CD4-positive, CD25-positive, alpha-beta regulatory T cell (primary cell): ENCODE measurements at regions not wholly inside any gene's neighbourhood (a gene's known extent, or its start where the extent isn't known, plus 50 kb on each side); places are given as distances from the start of the nearest gene placed in this dataset.

ENCODE experiments used
- ATAC-seq, 2 donors: fragments of 150-1000 bp; cut with Tn5 transposase; one replicate each; pipeline ENCODE4 v1.10.0; 2021; ENCODE audit warnings: low read depth in 2 of 2, moderate number of reproducible peaks in 2 of 2, moderate library complexity in 1 of 2
- DNase-seq, 3 donors: peaks; one replicate each; pipeline versions ENCODE4 v3.0.0 to v3.0.0-alpha.2; 2012 to 2022; ENCODE audit warnings: mixed read lengths in 1 of 3
- H3K27ac ChIP-seq: one replicate; pipeline ENCODE4 v1.7.0; 2013; ENCODE audit warnings: mild to moderate bottlenecking, low read length; ENCODE audit not compliant: insufficient read depth, poor library complexity, severe bottlenecking
- H3K27me3 ChIP-seq: one replicate; pipeline ENCODE4 v1.7.0; 2013; ENCODE audit warnings: low read length; ENCODE audit not compliant: control insufficient read depth, insufficient read depth
- H3K36me3 ChIP-seq: one replicate; pipeline ENCODE4 v1.7.0; 2013; ENCODE audit warnings: mild to moderate bottlenecking, low read length, moderate library complexity; ENCODE audit not compliant: control insufficient read depth, insufficient read depth
- H3K4me1 ChIP-seq: 2 replicates; pipeline ENCODE4 v1.7.0; 2013; ENCODE audit warnings: mild to moderate bottlenecking, low read length; ENCODE audit not compliant: insufficient read depth, control insufficient read depth, poor library complexity, severe bottlenecking
- H3K4me3 ChIP-seq: one replicate; pipeline ENCODE4 v1.7.0; 2013; ENCODE audit warnings: low read depth, mild to moderate bottlenecking, low read length, moderate library complexity
- H3K9me3 ChIP-seq, 2 experiments: 1 replicate in 1 of 2; 2 replicates in 1 of 2; pipeline ENCODE4 v1.7.0; 2013; ENCODE audit warnings: low read length in 2 of 2, mild to moderate bottlenecking in 1 of 2, moderate library complexity in 1 of 2; ENCODE audit not compliant: control insufficient read depth in 2 of 2
- H3K27ac Mint-ChIP-seq, 3 donors: one replicate each; pipeline ENCODE4 v1.8.0; 2020 to 2022; ENCODE audit warnings: mild to moderate bottlenecking in 3 of 3, mixed read lengths in 3 of 3, moderate library complexity in 2 of 3
- H3K27me3 Mint-ChIP-seq: one replicate; pipeline ENCODE4 v1.8.0; 2022; ENCODE audit warnings: mild to moderate bottlenecking, mixed read lengths
- H3K36me3 Mint-ChIP-seq: one replicate; pipeline ENCODE4 v1.8.0; 2020; ENCODE audit warnings: mixed read lengths
- H3K4me1 Mint-ChIP-seq, 4 donors: one replicate each; pipeline ENCODE4 v1.8.0; 2020 to 2022; ENCODE audit warnings: mixed read lengths in 4 of 4, mild to moderate bottlenecking in 1 of 4
- H3K4me3 Mint-ChIP-seq, 4 donors: one replicate each; pipeline ENCODE4 v1.8.0; 2020 to 2022; ENCODE audit warnings: mild to moderate bottlenecking in 4 of 4, mixed read lengths in 4 of 4, moderate library complexity in 3 of 4
- H3K9me3 Mint-ChIP-seq, 7 donors: one replicate each; pipeline ENCODE4 v1.8.0; 2020 to 2022; ENCODE audit warnings: mixed read lengths in 7 of 7, mild to moderate bottlenecking in 3 of 7, moderate library complexity in 2 of 7

DNA sequence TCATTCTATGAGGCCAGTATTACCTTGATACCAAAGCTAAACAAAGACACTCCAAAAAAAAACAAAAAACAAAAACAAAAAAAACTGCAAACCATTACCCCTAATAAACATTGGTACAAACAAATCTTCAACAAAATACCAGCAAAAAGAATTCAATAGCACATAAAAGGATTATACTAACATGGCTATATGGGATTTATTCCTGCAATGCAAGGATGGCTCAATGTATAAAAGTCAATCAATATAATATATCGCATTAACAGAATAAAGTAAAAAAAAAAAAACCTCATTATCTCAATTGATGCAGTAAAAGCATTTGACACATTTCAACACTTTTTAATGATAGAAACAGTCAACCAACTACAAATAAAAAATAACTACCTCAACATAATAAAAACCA, 233.3 kb upstream of the NFE2L3 start:
- DNase-seq (no peak), ATAC-seq (no peak)
- H3K9me3 Mint-ChIP-seq, result peaks cover 4 to 17% (median 9%) of the 10 kb centered on the region in 7 donors
- no peak overlapping the region for H3K4me3 Mint-ChIP-seq
- Histone ChIP-seq H3K36me3 (no peaks in the 10 kb centered on the region), H3K4me3 (no peak overlapping the region), H3K4me1 (no peaks in the 10 kb centered on the region), H3K9me3 (peaks cover 10 to 19% of the 10 kb centered on the region in 2 experiments), H3K27ac (no peak overlapping the region), H3K27me3 (peaks cover 15% of the 10 kb centered on the region)
- peaks cover 8% of the 10 kb centered on the region for H3K36me3 Mint-ChIP-seq
- H3K27me3 Mint-ChIP-seq, result peaks cover 40% of the 10 kb centered on the region
- no peak overlapping the region for H3K27ac Mint-ChIP-seq
- no peaks in the 10 kb centered on the region for H3K4me1 Mint-ChIP-seq

DNA sequence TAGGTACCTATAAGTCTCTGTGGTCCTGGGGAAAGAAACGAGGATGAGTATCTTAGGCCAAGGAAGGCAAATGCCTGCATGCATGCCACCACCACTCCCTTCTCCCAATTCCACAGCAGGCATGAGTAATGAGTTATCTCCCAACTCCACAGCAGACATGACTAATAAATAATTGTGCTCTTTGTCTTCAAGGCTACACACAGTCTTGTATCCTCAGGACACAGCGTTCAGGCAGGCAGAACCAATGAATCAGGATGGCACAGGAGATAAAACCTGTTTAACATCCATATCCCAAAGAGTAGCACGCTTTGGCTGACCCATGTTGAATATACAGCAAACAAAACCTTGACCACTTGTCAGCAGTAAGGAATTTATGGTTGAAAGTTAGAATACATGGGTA, 229.7 kb upstream of the NFE2L3 start:
- Mint-ChIP-seq H3K27me3 (peaks cover 39% of the 10 kb centered on the region), H3K27ac (no peak overlapping the region), H3K9me3 (peaks cover 3 to 19% (median 9%) of the 10 kb centered on the region in 7 donors)

DNA sequence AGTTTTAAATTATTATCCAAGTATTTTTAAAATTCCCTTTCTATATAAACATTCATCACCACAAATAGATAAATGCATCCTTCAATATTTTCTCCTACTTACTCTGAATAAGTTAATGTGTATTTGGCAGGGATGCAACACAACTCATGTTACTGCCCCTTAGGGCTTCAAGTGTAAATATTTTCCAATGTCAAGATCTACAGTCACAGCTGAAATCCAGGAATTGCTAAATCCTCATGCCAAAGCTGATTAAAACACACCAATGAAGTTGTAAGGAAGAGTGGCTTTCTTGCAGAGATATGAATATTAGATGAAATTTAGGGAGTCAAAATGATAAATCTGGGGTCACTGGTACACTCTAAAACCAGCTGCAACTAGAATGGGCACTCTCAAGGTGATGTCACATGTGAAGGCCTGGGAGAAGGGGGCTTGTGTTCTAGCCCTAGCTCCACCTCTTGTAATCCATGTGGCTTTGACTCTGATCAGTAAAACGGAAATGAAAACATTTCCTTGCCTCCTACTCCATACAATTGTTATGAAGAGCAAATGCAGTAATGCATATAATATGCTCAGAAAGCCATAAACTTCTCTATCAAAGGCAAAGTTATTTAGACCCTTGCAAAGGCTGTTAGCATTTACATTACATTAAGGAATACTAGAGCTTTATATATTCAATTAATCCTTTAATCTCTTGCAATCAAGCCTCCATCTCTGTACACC, 228.1 kb upstream of the NFE2L3 start:
- DNase-seq (no peak), ATAC-seq (no peak)
- peaks cover 1 to 15% (median 5%) of the 10 kb centered on the region in 7 donors for H3K9me3 Mint-ChIP-seq
- no peaks in the 10 kb centered on the region for H3K36me3 Mint-ChIP-seq
- H3K27me3 Mint-ChIP-seq, result peaks cover 36% of the 10 kb centered on the region
- H3K4me3 Mint-ChIP-seq, result no peak overlapping the region
- no peaks in the 10 kb centered on the region for H3K4me1 Mint-ChIP-seq
- Histone ChIP-seq H3K4me3 (no peak overlapping the region), H3K36me3 (no peaks in the 10 kb centered on the region), H3K27me3 (peaks cover 11% of the 10 kb centered on the region), H3K9me3 (peaks cover 3% of the 10 kb centered on the region in 2 experiments), H3K27ac (no peak overlapping the region), H3K4me1 (no peaks in the 10 kb centered on the region)
- H3K27ac Mint-ChIP-seq, result no peak overlapping the region

More for the DNA sequence above, 229.7 kb upstream of the NFE2L3 start:
- H3K4me1 ChIP-seq, result no peaks in the 10 kb centered on the region
- Mint-ChIP-seq H3K36me3 (peaks cover 5% of the 10 kb centered on the region), H3K4me3 (no peak overlapping the region), H3K4me1 (no peaks in the 10 kb centered on the region)
- peaks cover 10 to 19% of the 10 kb centered on the region in 2 experiments for H3K9me3 ChIP-seq
- H3K27me3 ChIP-seq, result peaks cover 11% of the 10 kb centered on the region
- H3K27ac ChIP-seq, result no peak overlapping the region
- H3K36me3 ChIP-seq, result no peaks in the 10 kb centered on the region
- H3K4me3 ChIP-seq, result no peak overlapping the region
- ATAC-seq (no peak), DNase-seq (no peak)

DNA sequence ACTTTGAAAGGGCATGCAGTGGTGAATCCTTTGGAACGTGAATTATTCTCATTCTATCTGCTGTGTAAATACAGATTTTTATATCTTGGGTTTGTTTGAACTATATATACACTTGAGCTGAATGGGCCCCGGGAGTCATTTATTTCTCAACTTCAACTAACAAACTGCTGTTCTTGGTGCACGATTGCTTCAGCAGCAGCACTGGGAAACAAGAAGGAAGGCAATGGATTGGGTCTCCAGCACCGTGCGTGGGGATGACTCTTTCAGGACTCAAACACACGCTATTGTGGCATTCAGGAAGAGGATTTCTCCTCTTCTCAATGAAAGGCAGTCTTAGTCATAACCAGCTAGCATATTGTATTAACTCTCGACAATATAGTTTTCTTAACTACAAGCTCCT, 226.0 kb upstream of the NFE2L3 start:
- Histone ChIP-seq H3K4me1 (no peaks in the 10 kb centered on the region), H3K27me3 (peaks cover 19% of the 10 kb centered on the region), H3K36me3 (no peaks in the 10 kb centered on the region), H3K4me3 (no peak overlapping the region), H3K27ac (no peak overlapping the region), H3K9me3 (no peaks in the 10 kb centered on the region)
- Mint-ChIP-seq H3K4me1 (no peaks in the 10 kb centered on the region), H3K27ac (no peak overlapping the region), H3K36me3 (no peaks in the 10 kb centered on the region), H3K27me3 (peaks cover 40% of the 10 kb centered on the region), H3K4me3 (no peak overlapping the region), H3K9me3 (peaks cover 0 to 10% (median 5%) of the 10 kb centered on the region in 7 donors)
- ATAC-seq, result no peak
- DNase-seq, result no peak

DNA sequence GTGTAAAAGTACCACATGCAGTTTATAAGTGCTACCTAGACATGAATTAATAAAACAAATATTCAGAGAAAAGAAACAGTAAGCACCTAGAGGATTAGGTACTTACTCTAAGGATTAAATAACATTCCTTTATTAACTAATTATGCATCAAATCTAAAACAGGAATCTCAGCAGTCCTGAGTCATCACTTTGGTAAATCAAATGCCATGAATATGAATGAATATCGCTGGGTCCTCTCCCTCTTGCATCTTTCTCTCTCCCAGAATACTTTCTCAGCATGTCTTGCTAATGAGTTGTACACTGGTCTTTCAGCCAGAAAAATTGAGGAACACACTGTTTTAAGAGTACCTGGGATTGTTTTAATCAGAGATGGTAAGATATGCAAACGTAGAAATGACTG, 225.5 kb upstream of the NFE2L3 start:
- H3K4me1 Mint-ChIP-seq, result no peaks in the 10 kb centered on the region
- no peaks in the 10 kb centered on the region for H3K4me1 ChIP-seq
- no peaks in the 10 kb centered on the region for H3K9me3 ChIP-seq
- no peak for ATAC-seq
- H3K27me3 Mint-ChIP-seq, result peaks cover 40% of the 10 kb centered on the region
- H3K36me3 Mint-ChIP-seq, result no peaks in the 10 kb centered on the region
- no peak overlapping the region for H3K4me3 ChIP-seq
- H3K27ac Mint-ChIP-seq, result no peak overlapping the region
- DNase-seq, result no peak
- no peaks in the 10 kb centered on the region for H3K36me3 ChIP-seq
- H3K4me3 Mint-ChIP-seq, result no peak overlapping the region
- peaks cover 19% of the 10 kb centered on the region for H3K27me3 ChIP-seq
- H3K27ac ChIP-seq, result no peak overlapping the region
- peaks cover 0 to 8% (median 5%) of the 10 kb centered on the region in 7 donors for H3K9me3 Mint-ChIP-seq

DNA sequence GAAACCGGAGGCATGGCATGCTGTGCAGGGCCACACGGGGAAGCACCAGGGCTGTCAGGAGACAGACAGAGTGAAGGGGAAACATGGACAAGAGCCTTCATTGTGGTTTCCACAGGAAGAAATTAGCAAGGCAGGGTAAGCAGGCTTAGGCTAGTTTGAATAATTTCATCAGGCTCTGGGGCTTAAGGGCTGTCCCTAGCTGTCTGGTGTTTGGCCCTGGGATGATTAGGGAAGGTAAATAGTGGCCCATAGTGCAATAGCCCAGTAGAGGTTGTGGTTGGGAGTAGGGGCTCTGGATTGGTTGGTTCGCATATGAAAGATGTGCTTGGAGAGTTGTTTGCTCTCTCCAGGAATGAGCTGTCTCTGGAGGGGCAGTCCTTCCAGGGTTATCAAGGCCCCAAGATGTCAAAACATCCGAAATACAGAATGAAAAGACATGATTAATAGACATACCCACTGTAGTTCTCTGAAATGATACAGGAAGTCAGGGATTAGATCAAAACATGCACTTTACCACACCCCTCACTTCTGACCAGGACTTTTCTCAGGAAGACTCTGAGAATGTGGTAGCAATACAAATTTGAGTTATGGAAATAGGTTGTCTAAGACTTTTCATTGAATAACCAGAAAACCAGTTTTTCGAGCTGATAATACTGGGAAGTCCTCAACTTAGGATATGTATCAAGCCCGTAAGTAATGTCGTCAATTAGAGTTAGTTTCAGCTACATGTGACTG, 224.9 kb upstream of the NFE2L3 start:
- Mint-ChIP-seq H3K4me3 (no peak overlapping the region), H3K27me3 (peaks cover 37% of the 10 kb centered on the region)
- H3K4me1 ChIP-seq, result no peaks in the 10 kb centered on the region

DNA sequence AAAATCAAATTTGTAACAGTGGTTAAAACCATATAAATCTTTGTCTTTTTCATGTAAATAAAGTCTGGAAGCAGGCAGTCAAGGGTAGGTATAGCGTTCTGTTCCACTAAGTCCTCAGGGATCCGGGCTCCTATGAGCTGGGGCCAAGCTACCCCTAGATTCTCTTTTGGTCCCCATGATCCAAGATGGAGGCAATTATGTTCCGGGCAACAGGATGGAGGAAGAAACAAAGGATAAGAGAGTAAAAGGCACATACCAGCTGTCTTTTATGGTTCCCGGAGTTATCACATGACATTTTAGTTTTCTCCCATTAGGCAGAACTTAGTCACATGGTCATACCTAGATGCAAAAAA, 224.4 kb upstream of the NFE2L3 start:
- Mint-ChIP-seq H3K9me3 (peaks cover 0 to 11% (median 0%) of the 10 kb centered on the region in 7 donors), H3K27me3 (peaks cover 32% of the 10 kb centered on the region), H3K27ac (no peak overlapping the region), H3K36me3 (no peaks in the 10 kb centered on the region), H3K4me1 (no peaks in the 10 kb centered on the region), H3K4me3 (no peak overlapping the region)
- Histone ChIP-seq H3K27me3 (peaks cover 20% of the 10 kb centered on the region), H3K36me3 (no peaks in the 10 kb centered on the region), H3K4me1 (no peaks in the 10 kb centered on the region), H3K27ac (no peak overlapping the region), H3K9me3 (peaks cover 0 to 1% of the 10 kb centered on the region in 2 experiments), H3K4me3 (no peak overlapping the region)
- ATAC-seq (no peak), DNase-seq (no peak)

More for the DNA sequence above, 224.9 kb upstream of the NFE2L3 start:
- H3K36me3 Mint-ChIP-seq, result no peaks in the 10 kb centered on the region
- Histone ChIP-seq H3K4me3 (no peak overlapping the region), H3K27me3 (peaks cover 20% of the 10 kb centered on the region), H3K36me3 (no peaks in the 10 kb centered on the region), H3K27ac (no peak overlapping the region), H3K9me3 (no peaks in the 10 kb centered on the region)
- DNase-seq, result no peak
- ATAC-seq, result no peak
- H3K9me3 Mint-ChIP-seq, result peaks cover 0 to 8% (median 3%) of the 10 kb centered on the region in 7 donors
- no peak overlapping the region for H3K27ac Mint-ChIP-seq
- H3K4me1 Mint-ChIP-seq, result no peaks in the 10 kb centered on the region
